T-cell (primary cell): ENCODE measurements at regions not wholly inside any gene's neighbourhood (a gene's known extent, or its start where the extent isn't known, plus 50 kb on each side); places are given as distances from the start of the nearest gene placed in this dataset.
"Not testable (repeated sequence)": the region's sequence is repeated elsewhere in the genome, so short reads cannot be mapped to it uniquely, and the experiment has no call there.

ENCODE experiments used
- ATAC-seq, 4 experiments: fragments of 200-7000 bp in 3 of 4; fragments of 150-1000 bp in 1 of 4; cut with Tn5 transposase; replicated peaks in 1 of 4; 1 replicate in 3 of 4; 2 replicates in 1 of 4; pipeline ENCODE4 v1.10.0; 2021; ENCODE audit warnings: moderate library complexity in 3 of 4, mild to moderate bottlenecking in 2 of 4, moderate number of reproducible peaks in 1 of 4
- CTCF ChIA-PET, 2 donors: fragments of 300-600 bp; sonication (Branson Sonifier 250); formaldehyde crosslinking; loops; one replicate each; lab custom pipeline; 2022; ENCODE audit warnings: antibody characterized with exemption in 2 of 2; lab: Charles Lee
- POLR2A ChIA-PET, 2 donors: fragments of 300-600 bp; sonication (Branson Sonifier 250); formaldehyde crosslinking; loops; one replicate each; lab custom pipeline; 2022; ENCODE audit warnings: antibody characterized with exemption in 2 of 2; lab: Charles Lee
- DNase-seq, 35 experiments: peaks; one replicate each; pipeline versions ENCODE4 v3.0.0 to v3.0.0-alpha.2; 2013 to 2023
- H3K27ac ChIP-seq: one replicate; pipeline ENCODE4 v1.5.1; 2013; ENCODE audit warnings: low read length
- H3K27me3 ChIP-seq, 2 experiments: replicated peaks in 1 of 2; 1 replicate in 1 of 2; 2 replicates in 1 of 2; pipeline versions ENCODE4 v1.6.1 to v1.7.0; 2013; ENCODE audit warnings: low read length in 1 of 2, mixed read lengths in 1 of 2; ENCODE audit not compliant: control insufficient read depth in 2 of 2, insufficient read depth in 2 of 2; ENCODE audit errors: extremely low read depth in 1 of 2
- H3K36me3 ChIP-seq, 2 donors: 1 replicate in 1 of 2; 2 replicates in 1 of 2; pipeline versions ENCODE4 v1.6.1 to v1.7.0; 2013; ENCODE audit warnings: low read length in 1 of 2; ENCODE audit not compliant: control insufficient read depth in 2 of 2, insufficient read depth in 1 of 2; ENCODE audit errors: extremely low read depth in 1 of 2
- H3K4me1 ChIP-seq, 2 experiments: 1 replicate in 1 of 2; 2 replicates in 1 of 2; pipeline versions ENCODE4 v1.6.1 to v1.7.0; 2013; ENCODE audit warnings: low read length in 2 of 2, mixed read lengths in 1 of 2; ENCODE audit not compliant: insufficient read depth in 2 of 2, control insufficient read depth in 1 of 2; ENCODE audit errors: extremely low read depth in 1 of 2
- H3K4me3 ChIP-seq, 2 donors: 1 replicate in 1 of 2; 2 replicates in 1 of 2; pipeline versions ENCODE4 v1.5.1 to v1.7.0; 2013; ENCODE audit warnings: mild to moderate bottlenecking in 2 of 2, low read length in 1 of 2, moderate library complexity in 1 of 2; ENCODE audit not compliant: control insufficient read depth in 1 of 2; ENCODE audit errors: extremely low read depth in 1 of 2
- H3K9me3 ChIP-seq: 2 replicates; pipeline ENCODE4 v1.7.0; 2013
- H3K27ac Mint-ChIP-seq, 2 donors: one replicate each; pipeline ENCODE4 v1.8.0; 2020 to 2021; ENCODE audit warnings: mild to moderate bottlenecking in 2 of 2, mixed read lengths in 2 of 2
- H3K27me3 Mint-ChIP-seq, 2 donors: one replicate each; pipeline ENCODE4 v1.8.0; 2021 to 2022; ENCODE audit warnings: mixed read lengths in 2 of 2
- H3K36me3 Mint-ChIP-seq: one replicate; pipeline ENCODE4 v1.8.0; 2021; ENCODE audit warnings: mixed read lengths
- H3K4me1 Mint-ChIP-seq, 3 donors: one replicate each; pipeline ENCODE4 v1.8.0; 2020 to 2022; ENCODE audit warnings: mixed read lengths in 3 of 3, mild to moderate bottlenecking in 1 of 3
- H3K4me3 Mint-ChIP-seq, 3 donors: one replicate each; pipeline ENCODE4 v1.8.0; 2020 to 2022; ENCODE audit warnings: mild to moderate bottlenecking in 3 of 3, mixed read lengths in 3 of 3, moderate library complexity in 3 of 3
- H3K9me3 Mint-ChIP-seq, 3 donors: one replicate each; pipeline ENCODE4 v1.8.0; 2020 to 2022; ENCODE audit warnings: mixed read lengths in 3 of 3
- WGBS: methylation state at CpG from one replicate; pipeline ENCODE4 v1.1.5; 2013; ENCODE audit warnings: missing lambda C conversion rate; ENCODE audit not compliant: insufficient coverage; 5-methylcytosine and 5-hydroxymethylcytosine counted together

- Histone ChIP-seq H3K27ac (no peak overlapping the region), H3K36me3 (no peaks in the 10 kb centered on the region), H3K27me3 (peaks cover 0 to 6% of the 10 kb centered on the region in 2 experiments), H3K4me1 (no peaks in the 10 kb centered on the region), H3K9me3 (no peaks in the 10 kb centered on the region), H3K4me3 (no peak overlapping the region)
- ChIA-PET POLR2A (no interaction called here), CTCF (no interaction called here)
- ATAC-seq (no peak), DNase-seq (peak in 1 of 35 experiments; percentile 19)
- H3K4me1 Mint-ChIP-seq: no peaks in the 10 kb centered on the region
- no peaks in the 10 kb centered on the region for H3K9me3 Mint-ChIP-seq
- no peaks in the 10 kb centered on the region for H3K36me3 Mint-ChIP-seq
- 85% methylated on average over 13 of the region's 14 CpGs for WGBS
- H3K27ac Mint-ChIP-seq: no peak overlapping the region
- no peak overlapping the region for H3K4me3 Mint-ChIP-seq
- no peaks in the 10 kb centered on the region for H3K27me3 Mint-ChIP-seq
Observed at GRCh38 chr2:128602699-128603101, 284.0 kb upstream of the HS6ST1 start.

DNA sequence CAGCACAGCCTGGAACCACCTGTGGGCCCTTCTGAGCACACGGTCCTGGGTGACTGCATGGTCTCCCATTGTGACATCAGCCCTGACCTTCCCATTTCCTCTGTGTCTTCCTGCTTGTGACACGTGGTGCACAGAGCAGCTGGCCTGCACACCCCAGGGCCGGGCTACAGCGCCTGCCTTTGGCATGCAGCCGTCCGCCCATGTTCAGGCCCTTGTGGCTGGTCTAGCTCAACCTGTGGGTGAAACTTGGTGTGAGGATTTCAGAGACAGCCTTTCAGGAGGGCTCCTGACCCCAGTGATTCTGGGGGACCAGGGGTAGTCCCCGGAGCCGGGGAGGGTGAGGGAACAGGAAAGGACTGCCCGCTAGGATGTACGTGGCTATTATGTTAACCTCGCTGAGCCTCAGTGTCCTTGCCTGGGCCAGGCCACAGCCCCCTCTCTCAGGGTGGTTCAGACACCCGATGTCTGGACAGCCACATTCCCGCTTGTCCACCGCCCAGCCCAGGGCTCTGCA is 284.8 kb upstream of the HS6ST1 start:
- Mint-ChIP-seq H3K27me3 (no peaks in the 10 kb centered on the region), H3K36me3 (no peaks in the 10 kb centered on the region), H3K27ac (no peak overlapping the region), H3K4me1 (no peaks in the 10 kb centered on the region), H3K4me3 (no peak overlapping the region), H3K9me3 (no peaks in the 10 kb centered on the region)
- Histone ChIP-seq H3K36me3 (no peaks in the 10 kb centered on the region), H3K27me3 (peaks cover 0 to 6% of the 10 kb centered on the region in 2 experiments), H3K27ac (no peak overlapping the region), H3K4me1 (no peaks in the 10 kb centered on the region), H3K9me3 (no peaks in the 10 kb centered on the region), H3K4me3 (no peak overlapping the region)
- ChIA-PET POLR2A (no interaction called here), CTCF (no interaction called here)
- WGBS: 62% methylated on average over 9 of the region's 14 CpGs
- DNase-seq (peak in 1 of 35 experiments; percentile 20), ATAC-seq (peak in 1 of 4 experiments; percentile 26)

GRCh38 chr2:128604045-128604444 is 285.4 kb upstream of the HS6ST1 start:
- no peaks in the 10 kb centered on the region for H3K27me3 Mint-ChIP-seq
- Histone ChIP-seq H3K36me3 (no peaks in the 10 kb centered on the region), H3K4me3 (no peak overlapping the region), H3K27ac (no peak overlapping the region), H3K4me1 (no peaks in the 10 kb centered on the region), H3K9me3 (no peaks in the 10 kb centered on the region), H3K27me3 (peaks cover 0 to 8% of the 10 kb centered on the region in 2 experiments)
- no peaks in the 10 kb centered on the region for H3K9me3 Mint-ChIP-seq
- no CpG with 5 or more reads among the region's 2 CpGs for WGBS
- ChIA-PET CTCF (no interaction called here), POLR2A (no interaction called here)
- no peak overlapping the region for H3K4me3 Mint-ChIP-seq
- DNase-seq: peak in 1 of 35 experiments; percentile 10
- no peaks in the 10 kb centered on the region for H3K4me1 Mint-ChIP-seq
- H3K36me3 Mint-ChIP-seq: no peaks in the 10 kb centered on the region
- ATAC-seq: no peak
- no peak overlapping the region for H3K27ac Mint-ChIP-seq

DNA sequence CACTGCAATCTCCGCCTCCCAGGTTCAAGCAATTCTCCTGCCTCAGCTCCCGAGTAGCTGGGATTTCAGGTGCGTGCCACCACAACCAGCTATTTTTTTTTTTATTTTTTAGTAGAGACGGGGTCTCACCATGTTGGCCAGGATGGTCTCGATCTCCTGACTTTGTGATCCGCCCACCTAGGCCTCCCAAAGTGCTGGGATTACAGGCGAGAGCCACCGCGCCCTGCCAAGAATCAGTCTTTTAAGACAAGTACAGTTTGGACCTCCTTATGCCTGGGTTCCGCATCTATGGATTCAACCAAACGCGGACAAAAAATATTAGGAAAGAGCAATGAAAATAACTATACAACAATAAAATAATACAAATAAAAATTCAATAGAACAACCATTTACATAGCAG is 285.9 kb upstream of the HS6ST1 start:
- POLR2A ChIA-PET, H3K4me3 Mint-ChIP-seq, H3K27me3 ChIP-seq, H3K9me3 ChIP-seq, H3K4me1 ChIP-seq, ATAC-seq, H3K27ac ChIP-seq, H3K9me3 Mint-ChIP-seq, H3K27me3 Mint-ChIP-seq, H3K36me3 Mint-ChIP-seq, H3K4me1 Mint-ChIP-seq, H3K4me3 ChIP-seq, H3K27ac Mint-ChIP-seq, H3K36me3 ChIP-seq, CTCF ChIA-PET, DNase-seq: not testable (repeated sequence)
- 84% methylated on average over 5 of the region's 12 CpGs for WGBS

- POLR2A ChIA-PET: no interaction called here
- Mint-ChIP-seq H3K36me3 (no peaks in the 10 kb centered on the region), H3K27ac (no peak overlapping the region), H3K9me3 (no peaks in the 10 kb centered on the region), H3K4me3 (no peak overlapping the region), H3K4me1 (no peaks in the 10 kb centered on the region), H3K27me3 (no peaks in the 10 kb centered on the region)
- H3K27ac ChIP-seq: no peak overlapping the region
- H3K4me3 ChIP-seq: no peak overlapping the region
- 87% methylated on average over 7 of the region's 7 CpGs for WGBS
- peaks cover 0 to 9% of the 10 kb centered on the region in 2 experiments for H3K27me3 ChIP-seq
- DNase-seq (peak in 1 of 35 experiments; percentile 4), ATAC-seq (no peak)
- CTCF ChIA-PET: no interaction called here
- no peaks in the 10 kb centered on the region for H3K36me3 ChIP-seq
- H3K9me3 ChIP-seq: no peaks in the 10 kb centered on the region
- no peaks in the 10 kb centered on the region for H3K4me1 ChIP-seq
Observed at GRCh38 chr2:128605421-128605820, 286.8 kb upstream of the HS6ST1 start.

- Histone ChIP-seq H3K27ac (no peak overlapping the region), H3K36me3 (no peaks in the 10 kb centered on the region), H3K4me1 (no peaks in the 10 kb centered on the region), H3K27me3 (peaks cover 0 to 9% of the 10 kb centered on the region in 2 experiments), H3K4me3 (no peak overlapping the region), H3K9me3 (no peaks in the 10 kb centered on the region)
- H3K4me1 Mint-ChIP-seq: no peaks in the 10 kb centered on the region
- H3K27me3 Mint-ChIP-seq: no peaks in the 10 kb centered on the region
- no peak overlapping the region for H3K4me3 Mint-ChIP-seq
- ChIA-PET POLR2A (no interaction called here), CTCF (no interaction called here)
- ATAC-seq (no peak), DNase-seq (peak in 1 of 35 experiments; percentile 14)
- H3K9me3 Mint-ChIP-seq: no peaks in the 10 kb centered on the region
- H3K27ac Mint-ChIP-seq: no peak overlapping the region
- WGBS: 84% methylated on average over 10 of the region's 13 CpGs
- no peaks in the 10 kb centered on the region for H3K36me3 Mint-ChIP-seq
Observed at GRCh38 chr2:128605931-128606330, 287.3 kb upstream of the HS6ST1 start.

GRCh38 chr2:128606837-128607236 is 288.2 kb upstream of the HS6ST1 start:
- Histone ChIP-seq H3K36me3 (no peaks in the 10 kb centered on the region), H3K4me1 (no peaks in the 10 kb centered on the region), H3K27me3 (peaks cover 0 to 5% of the 10 kb centered on the region in 2 experiments), H3K9me3 (no peaks in the 10 kb centered on the region), H3K4me3 (no peak overlapping the region), H3K27ac (no peak overlapping the region)
- ChIA-PET POLR2A (no interaction called here), CTCF (no interaction called here)
- Mint-ChIP-seq H3K27me3 (peaks cover 0 to 1% of the 10 kb centered on the region in 2 donors), H3K4me1 (no peaks in the 10 kb centered on the region), H3K27ac (no peak overlapping the region), H3K9me3 (no peaks in the 10 kb centered on the region), H3K36me3 (no peaks in the 10 kb centered on the region), H3K4me3 (no peak overlapping the region)
- WGBS: 87% methylated on average over 6 of the region's 6 CpGs
- ATAC-seq (no peak), DNase-seq (peak in 1 of 35 experiments; percentile 20)
